Endothelial cell of umbilical vein (primary cell): ENCODE measurements at regions not wholly inside any gene's neighbourhood (a gene's known extent, or its start where the extent isn't known, plus 50 kb on each side); places are given as distances from the start of the nearest gene placed in this dataset.

Experiments
- CTCF ChIP-seq, 2 donors: IDR thresholded peaks; 1 replicate in 1 of 2; 2 replicates in 1 of 2; pipeline ENCODE4 v1.5.1; 2011; ENCODE audit warnings: low read length in 2 of 2, mild to moderate bottlenecking in 2 of 2, moderate library complexity in 2 of 2, control low read depth in 1 of 2, inconsistent platforms in 1 of 2, low read depth in 1 of 2; ENCODE audit not compliant: insufficient read depth in 1 of 2; ENCODE audit errors: extremely low read depth in 1 of 2
- EZH2 ChIP-seq: IDR thresholded peaks from 2 replicates; pipeline ENCODE4 v1.6.1; 2012; ENCODE audit warnings: borderline replicate concordance, low read depth, mild to moderate bottlenecking, moderate library complexity, low read length, inconsistent platforms; ENCODE audit not compliant: severe bottlenecking
- JUN ChIP-seq: IDR thresholded peaks from 2 replicates; pipeline ENCODE4 v1.6.1; 2011; ENCODE audit warnings: borderline replicate concordance, low read depth; ENCODE audit not compliant: insufficient read length, insufficient read depth
- POLR2A ChIP-seq: IDR thresholded peaks from 2 replicates; pipeline ENCODE4 v1.6.1; 2012; ENCODE audit warnings: low read depth, mild to moderate bottlenecking, control low read depth, low read length
- POLR2AphosphoS5 ChIP-seq: IDR thresholded peaks from 2 replicates; pipeline ENCODE4 v1.6.1; 2012; ENCODE audit warnings: low read depth, mild to moderate bottlenecking, control low read depth, low read length, moderate library complexity; ENCODE audit not compliant: insufficient read depth

GRCh38 chr17:27180322-27180721 lies 113.6 kb upstream of the WSB1 start:
- TF ChIP-seq POLR2AphosphoS5 (no peak), POLR2A (no peak), EZH2 (no peak), JUN (no peak), CTCF (IDR thresholded peaks at IDR 0.05; ENCODE audit: extremely low read depth in 1 of 2, insufficient read depth in 1 of 2, low read depth in 1 of 2, low read length in 2 of 2) (no peak)
